Left lung (tissue), 4 donors: ENCODE measurements at regions not wholly inside any gene's neighbourhood (a gene's known extent, or its start where the extent isn't known, plus 50 kb on each side); places are given as distances from the start of the nearest gene placed in this dataset.

Experiments used
- ATAC-seq: fragments of 200-7000 bp; cut with Tn5 transposase; one replicate; pipeline ENCODE4 v1.9.1; 2020; ENCODE audit warnings: moderate library complexity
- DNase-seq, 4 donors: peaks; one replicate each; pipeline ENCODE4 v3.0.0-alpha.2; 2013 to 2020
- H3K27ac ChIP-seq, 2 donors: fragments of 200-600 bp; sonication (generic) in 1 of 2; one replicate each; pipeline versions ENCODE4 v1.5.0 to v1.8.0; 2020 to 2021
- H3K27me3 ChIP-seq, 2 donors: fragments of 200-600 bp; sonication (generic) in 1 of 2; one replicate each; pipeline versions ENCODE4 v1.5.0 to v1.8.0; 2020 to 2021
- H3K36me3 ChIP-seq, 2 donors: fragments of 200-600 bp; sonication (generic) in 1 of 2; one replicate each; pipeline versions ENCODE4 v1.5.0 to v1.8.0; 2020 to 2021
- H3K4me1 ChIP-seq, 2 donors: fragments of 200-600 bp; one replicate each; pipeline ENCODE4 v1.8.0; 2021
- H3K4me3 ChIP-seq, 2 donors: fragments of 200-600 bp; sonication (generic) in 1 of 2; one replicate each; pipeline versions ENCODE4 v1.5.0 to v1.8.0; 2020 to 2021; ENCODE audit warnings: mild to moderate bottlenecking in 1 of 2
- H3K9me3 ChIP-seq, 2 donors: fragments of 200-600 bp; sonication (generic) in 1 of 2; one replicate each; pipeline versions ENCODE4 v1.5.0 to v1.8.0; 2020 to 2021
- intact Hi-C, 2 donors: fragments of 100-400 bp; cut with DNase I; formaldehyde crosslinking; loops; one replicate each; pipeline versions ENCODE4 v1.11.2 to v1.14.2; 2022
- TF ChIP-seq, protein P1 (sequence below), 2 donors: fragments of 200-600 bp; sonication (generic) in 1 of 2; IDR thresholded peaks; one replicate each; pipeline versions ENCODE4 v1.5.0 to v1.8.0; 2021; ENCODE audit warnings: antibody characterized with exemption in 2 of 2
- donor health status: DM: no; HTN: yes; CAD: no.
- donor health status: DM: no; HTN: no; CAD: no.

DNA sequence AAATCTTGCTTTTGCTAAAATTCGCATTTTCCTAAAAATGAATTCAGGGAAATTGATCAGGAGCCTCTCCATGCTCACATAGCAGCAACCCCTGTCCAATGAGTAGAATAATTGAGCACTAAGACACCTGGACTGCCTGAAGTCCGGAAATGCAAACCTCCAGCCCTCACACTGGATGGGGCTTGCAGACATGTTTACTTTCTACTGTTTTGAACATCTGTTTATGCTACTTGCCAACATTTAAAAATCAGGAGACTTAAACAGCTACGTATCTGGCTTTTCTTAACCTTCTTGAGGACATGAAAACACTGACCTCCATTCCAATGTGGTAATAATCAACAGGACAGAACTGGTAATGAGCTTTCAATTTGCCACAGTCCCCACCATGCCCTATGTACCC lies 184.4 kb downstream of the SHOX2 start:
- DNase-seq (no peak), ATAC-seq (no peak)
- Histone ChIP-seq H3K27ac (no peak overlapping the region), H3K36me3 (no peaks in the 10 kb centered on the region), H3K9me3 (no peaks in the 10 kb centered on the region), H3K4me1 (no peaks in the 10 kb centered on the region), H3K4me3 (no peak overlapping the region), H3K27me3 (no peaks in the 10 kb centered on the region)
- TF ChIP-seq, protein P1, sequence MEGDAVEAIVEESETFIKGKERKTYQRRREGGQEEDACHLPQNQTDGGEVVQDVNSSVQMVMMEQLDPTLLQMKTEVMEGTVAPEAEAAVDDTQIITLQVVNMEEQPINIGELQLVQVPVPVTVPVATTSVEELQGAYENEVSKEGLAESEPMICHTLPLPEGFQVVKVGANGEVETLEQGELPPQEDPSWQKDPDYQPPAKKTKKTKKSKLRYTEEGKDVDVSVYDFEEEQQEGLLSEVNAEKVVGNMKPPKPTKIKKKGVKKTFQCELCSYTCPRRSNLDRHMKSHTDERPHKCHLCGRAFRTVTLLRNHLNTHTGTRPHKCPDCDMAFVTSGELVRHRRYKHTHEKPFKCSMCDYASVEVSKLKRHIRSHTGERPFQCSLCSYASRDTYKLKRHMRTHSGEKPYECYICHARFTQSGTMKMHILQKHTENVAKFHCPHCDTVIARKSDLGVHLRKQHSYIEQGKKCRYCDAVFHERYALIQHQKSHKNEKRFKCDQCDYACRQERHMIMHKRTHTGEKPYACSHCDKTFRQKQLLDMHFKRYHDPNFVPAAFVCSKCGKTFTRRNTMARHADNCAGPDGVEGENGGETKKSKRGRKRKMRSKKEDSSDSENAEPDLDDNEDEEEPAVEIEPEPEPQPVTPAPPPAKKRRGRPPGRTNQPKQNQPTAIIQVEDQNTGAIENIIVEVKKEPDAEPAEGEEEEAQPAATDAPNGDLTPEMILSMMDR (IDR thresholded peaks at IDR 0.05), result no peak
- intact Hi-C loops, result no loop called here

DNA sequence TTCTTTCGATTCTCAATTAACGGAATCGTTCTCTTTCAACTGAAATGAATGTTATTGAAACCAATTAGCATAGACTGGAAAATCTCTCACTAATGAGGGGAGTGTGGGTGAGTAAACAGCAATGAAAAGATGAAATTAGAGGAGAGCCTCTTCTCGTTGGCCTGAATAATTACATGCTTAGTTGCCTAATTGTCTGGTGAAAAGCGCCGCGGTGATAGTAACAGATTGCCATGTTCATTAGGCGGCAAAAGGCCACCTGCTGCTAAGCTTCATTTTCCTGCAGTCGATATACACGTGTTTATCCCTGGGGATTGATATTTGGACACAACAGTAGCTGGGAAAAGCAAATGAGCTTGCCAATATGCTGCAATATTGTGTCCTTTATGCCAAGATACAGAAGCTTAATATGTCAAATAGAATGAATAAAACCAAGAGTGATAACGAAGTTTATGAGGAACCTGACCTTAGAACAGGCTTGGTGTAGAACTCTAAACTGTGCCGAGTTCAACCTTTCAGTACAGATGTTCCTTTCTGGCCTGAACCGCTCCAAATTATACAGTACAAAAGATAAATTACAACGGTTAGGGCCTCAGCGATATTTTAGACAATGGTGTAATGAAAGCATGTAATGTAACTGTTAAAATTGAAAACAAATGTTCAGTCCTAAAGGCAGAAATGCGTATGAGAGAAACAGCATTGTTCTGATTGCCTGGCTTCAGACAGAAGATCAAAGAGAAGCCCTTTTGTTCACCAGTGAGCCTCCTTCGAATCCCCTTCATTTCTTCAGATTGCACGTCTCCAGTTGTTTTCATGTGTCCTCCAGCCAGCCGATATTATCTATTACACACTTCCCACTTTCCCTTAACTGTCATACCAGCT lies 185.2 kb downstream of the SHOX2 start:
- intact Hi-C loops, result no loop called here
- H3K27ac ChIP-seq, result no peak overlapping the region
- H3K27me3 ChIP-seq, result no peaks in the 10 kb centered on the region
- no peaks in the 10 kb centered on the region for H3K36me3 ChIP-seq
- TF ChIP-seq, protein P1 (IDR thresholded peaks at IDR 0.05), result no peak
- H3K4me3 ChIP-seq, result no peak overlapping the region
- no peak for ATAC-seq
- no peaks in the 10 kb centered on the region for H3K4me1 ChIP-seq
- no peak for DNase-seq
- H3K9me3 ChIP-seq, result no peaks in the 10 kb centered on the region

DNA sequence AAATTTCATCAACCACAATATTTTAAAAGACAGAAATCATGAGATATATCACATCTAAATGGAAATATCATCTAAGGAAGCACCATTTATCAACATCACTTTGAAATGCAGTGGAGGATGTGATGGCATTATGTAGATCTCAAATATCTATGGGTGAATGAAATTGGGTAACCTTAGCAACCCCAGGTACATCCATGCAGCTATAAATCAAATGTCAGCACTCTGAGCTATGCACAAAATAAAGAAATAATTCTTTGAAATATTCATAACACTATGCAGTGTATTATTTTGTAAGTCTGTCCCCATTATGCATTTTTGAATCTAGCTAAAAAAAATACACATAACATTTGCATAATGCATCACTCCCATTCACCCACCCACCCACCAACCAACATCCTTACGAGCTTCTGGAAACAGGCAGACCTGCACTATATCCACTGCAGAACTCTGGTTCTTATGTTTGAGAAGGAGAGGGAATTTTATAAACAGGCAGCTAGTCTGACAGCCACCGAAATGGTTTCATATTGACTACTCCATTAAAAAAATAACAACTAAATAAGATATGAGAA lies 186.8 kb downstream of the SHOX2 start:
- TF ChIP-seq, protein P1 (IDR thresholded peaks at IDR 0.05), result no peak
- Histone ChIP-seq H3K9me3 (no peaks in the 10 kb centered on the region), H3K4me1 (no peaks in the 10 kb centered on the region), H3K36me3 (no peaks in the 10 kb centered on the region), H3K4me3 (no peak overlapping the region), H3K27me3 (no peaks in the 10 kb centered on the region), H3K27ac (no peak overlapping the region)
- intact Hi-C loops, result no loop called here
- ATAC-seq, result no peak
- no peak for DNase-seq

DNA sequence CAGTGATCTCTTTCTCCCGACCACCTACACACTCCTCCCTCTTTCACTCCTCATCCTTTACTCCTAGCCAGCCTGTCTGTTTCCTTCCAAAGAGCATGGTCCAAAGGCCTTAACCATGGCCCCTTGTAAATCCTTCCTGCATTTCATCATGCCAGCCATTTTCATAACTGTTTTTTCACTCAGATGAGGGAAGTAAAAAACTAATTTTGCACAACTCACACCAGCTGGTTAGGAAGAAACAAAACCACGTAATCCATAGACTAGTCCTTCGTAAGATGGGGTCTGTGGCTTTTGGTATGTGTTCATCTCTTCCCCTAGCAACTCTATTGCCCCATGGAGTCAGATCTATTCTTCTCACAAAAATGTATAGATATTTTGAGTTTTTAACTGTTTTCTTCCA lies 187.8 kb downstream of the SHOX2 start:
- Histone ChIP-seq H3K27ac (no peak overlapping the region), H3K27me3 (no peaks in the 10 kb centered on the region), H3K9me3 (no peaks in the 10 kb centered on the region), H3K36me3 (no peaks in the 10 kb centered on the region), H3K4me3 (no peak overlapping the region), H3K4me1 (no peaks in the 10 kb centered on the region)
- no peak for ATAC-seq
- DNase-seq, result no peak
- TF ChIP-seq, protein P1 (IDR thresholded peaks at IDR 0.05), result no peak
- intact Hi-C loops, result no loop called here

DNA sequence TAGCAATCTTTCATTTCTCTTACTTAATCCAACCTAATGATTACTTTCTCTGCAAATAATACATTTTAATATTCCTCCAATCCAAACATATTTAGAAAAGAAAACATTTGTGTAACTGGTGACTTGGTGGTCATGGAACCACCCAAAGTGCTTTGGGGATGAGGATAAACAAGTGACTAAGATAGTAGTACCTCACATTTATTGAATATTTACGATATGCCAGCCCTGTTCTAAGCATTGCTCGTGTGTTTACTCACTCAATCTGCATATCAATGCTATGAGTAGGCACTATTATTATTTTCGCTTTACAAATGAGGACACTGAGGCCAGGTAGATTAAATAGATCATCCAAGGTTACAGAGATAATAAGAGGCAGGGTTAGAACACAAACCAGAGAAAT lies 189.5 kb downstream of the SHOX2 start:
- DNase-seq (no peak), ATAC-seq (no peak)
- no peak overlapping the region for H3K27ac ChIP-seq
- intact Hi-C loops, result no loop called here
- TF ChIP-seq, protein P1 (IDR thresholded peaks at IDR 0.05), result no peak
- H3K4me1 ChIP-seq, result no peaks in the 10 kb centered on the region
- no peaks in the 10 kb centered on the region for H3K27me3 ChIP-seq
- H3K4me3 ChIP-seq, result no peak overlapping the region
- H3K9me3 ChIP-seq, result no peaks in the 10 kb centered on the region
- H3K36me3 ChIP-seq, result no peaks in the 10 kb centered on the region
